Loucy (cell line): ENCODE measurements at regions not wholly inside any gene's neighbourhood (a gene's known extent, or its start where the extent isn't known, plus 50 kb on each side); places are given as distances from the start of the nearest gene placed in this dataset.

ENCODE experiments used
- H2AFZ ChIP-seq: fragments of 200-600 bp; sonication (generic); 2 replicates; pipeline ENCODE4 v1.6.0; 2016; ENCODE audit warnings: antibody characterized with exemption, mild to moderate bottlenecking, low read length, moderate library complexity
- H3F3A ChIP-seq: fragments of 200-600 bp; 2 replicates; pipeline ENCODE4 v1.6.0; 2016; ENCODE audit warnings: antibody characterized with exemption, low read depth, mild to moderate bottlenecking
- H3K27me3 ChIP-seq: fragments of 200-600 bp; sonication (generic); 2 replicates; pipeline ENCODE4 v1.6.1; 2014; ENCODE audit warnings: low read length, mild to moderate bottlenecking; ENCODE audit not compliant: insufficient read depth, poor library complexity, severe bottlenecking
- H3K36me3 ChIP-seq: fragments of 200-600 bp; sonication (generic); 2 replicates; pipeline ENCODE4 v1.6.1; 2016; ENCODE audit warnings: low read length; ENCODE audit not compliant: insufficient read depth
- H3K4me1 ChIP-seq: fragments of 200-600 bp; sonication (generic); 2 replicates; pipeline ENCODE4 v1.5.1; 2014; ENCODE audit warnings: low read length, mild to moderate bottlenecking; ENCODE audit not compliant: insufficient read depth, poor library complexity, severe bottlenecking
- H3K4me2 ChIP-seq: fragments of 200-600 bp; sonication (generic); 2 replicates; pipeline ENCODE4 v1.6.0; 2014; ENCODE audit warnings: antibody characterized with exemption, low read length, low read depth, mild to moderate bottlenecking; ENCODE audit not compliant: poor library complexity, severe bottlenecking
- H3K4me3 ChIP-seq: fragments of 200-600 bp; sonication (generic); 2 replicates; pipeline ENCODE4 v1.5.1; 2014; ENCODE audit warnings: low read length, mild to moderate bottlenecking, mixed read lengths; ENCODE audit not compliant: poor library complexity, severe bottlenecking
- H3K79me2 ChIP-seq: fragments of 200-600 bp; sonication (generic); 2 replicates; pipeline ENCODE4 v1.6.1; 2014; ENCODE audit warnings: low read length; ENCODE audit not compliant: insufficient read depth
- H3K9ac ChIP-seq: fragments of 200-600 bp; sonication (generic); 2 replicates; pipeline ENCODE4 v1.6.0; 2014; ENCODE audit warnings: mild to moderate bottlenecking, low read depth, low read length, moderate library complexity; ENCODE audit not compliant: poor library complexity, severe bottlenecking
- H3K9me2 ChIP-seq: fragments of 200-600 bp; sonication (generic); replicated peaks from 2 replicates; pipeline ENCODE4 v1.6.1; 2016; ENCODE audit warnings: low read depth, low read length, mixed read lengths
- H3K9me3 ChIP-seq: fragments of 200-600 bp; sonication (generic); 2 replicates; pipeline ENCODE4 v1.6.1; 2014; ENCODE audit warnings: mild to moderate bottlenecking, antibody characterized with exemption, low read length, low read depth; ENCODE audit not compliant: insufficient read depth
- H4K20me1 ChIP-seq: fragments of 200-600 bp; sonication (generic); 2 replicates; pipeline ENCODE4 v1.6.0; 2014; ENCODE audit warnings: antibody characterized with exemption, low read length, mild to moderate bottlenecking; ENCODE audit not compliant: insufficient read depth, poor library complexity, severe bottlenecking
- EZH2phosphoT487 ChIP-seq: fragments of 200-600 bp; IDR thresholded peaks from 2 replicates; pipeline ENCODE4 v1.6.1; 2018; ENCODE audit warnings: antibody characterized with exemption, mild to moderate bottlenecking, moderate library complexity, borderline replicate concordance
- TF ChIP-seq, protein P1 (sequence below): fragments of 200-600 bp; sonication (generic); conservative IDR thresholded peaks from 2 replicates; pipeline ENCODE4 v1.5.1; 2014; ENCODE audit warnings: mild to moderate bottlenecking, antibody characterized with exemption, low read length

DNA sequence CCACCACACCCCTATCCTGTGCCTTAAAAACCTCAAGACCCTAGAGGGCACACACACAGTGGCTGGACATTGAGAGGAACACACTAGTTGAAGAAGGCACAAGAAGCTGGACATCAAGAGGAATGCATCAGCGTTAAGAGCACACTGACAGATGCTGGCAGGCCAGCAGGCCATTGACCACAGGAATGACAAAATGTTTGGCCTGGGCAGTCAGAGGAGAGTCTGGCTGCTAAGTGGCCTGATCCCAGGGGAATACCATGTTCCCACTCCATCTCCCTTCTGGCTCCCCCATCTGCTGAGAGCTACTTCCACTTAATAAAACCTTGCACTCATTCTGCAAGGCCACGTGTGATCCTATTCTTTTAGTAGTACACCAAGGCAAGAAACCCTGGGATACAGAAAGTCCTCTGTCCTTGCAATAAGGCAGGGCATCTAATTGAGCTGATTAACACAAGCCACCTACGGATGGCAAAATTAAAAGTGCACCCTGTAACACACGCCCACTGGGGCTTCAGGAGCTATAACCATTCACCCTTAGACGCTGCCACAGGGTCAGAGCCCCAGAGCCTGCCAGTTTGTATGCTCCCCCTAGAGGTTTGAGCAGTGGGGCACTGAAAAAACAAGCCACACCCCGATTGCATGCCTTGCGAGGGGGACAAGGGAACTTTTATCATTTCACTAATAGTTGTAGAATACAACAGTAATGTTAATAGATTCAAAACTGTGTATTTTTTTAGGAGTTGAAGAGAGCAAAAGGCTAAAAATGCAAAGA lies 1216.1 kb upstream of the NCAM2 start:
- Histone ChIP-seq H3K4me2 (no peak overlapping the region), H3K36me3 (no peaks in the 10 kb centered on the region), H3F3A (no peaks in the 10 kb centered on the region), H3K79me2 (no peaks in the 10 kb centered on the region), H2AFZ (no peak overlapping the region), H3K4me3 (no peak overlapping the region), H3K9me2 (no peaks in the 10 kb centered on the region), H3K4me1 (no peaks in the 10 kb centered on the region), H3K9ac (no peak overlapping the region), H3K9me3 (no peaks in the 10 kb centered on the region; the same call in 1 of the 2 replicates), H3K27me3 (no peaks in the 10 kb centered on the region), H4K20me1 (no peaks in the 10 kb centered on the region)
- TF ChIP-seq EZH2phosphoT487 = no peak
- TF ChIP-seq, protein P1, sequence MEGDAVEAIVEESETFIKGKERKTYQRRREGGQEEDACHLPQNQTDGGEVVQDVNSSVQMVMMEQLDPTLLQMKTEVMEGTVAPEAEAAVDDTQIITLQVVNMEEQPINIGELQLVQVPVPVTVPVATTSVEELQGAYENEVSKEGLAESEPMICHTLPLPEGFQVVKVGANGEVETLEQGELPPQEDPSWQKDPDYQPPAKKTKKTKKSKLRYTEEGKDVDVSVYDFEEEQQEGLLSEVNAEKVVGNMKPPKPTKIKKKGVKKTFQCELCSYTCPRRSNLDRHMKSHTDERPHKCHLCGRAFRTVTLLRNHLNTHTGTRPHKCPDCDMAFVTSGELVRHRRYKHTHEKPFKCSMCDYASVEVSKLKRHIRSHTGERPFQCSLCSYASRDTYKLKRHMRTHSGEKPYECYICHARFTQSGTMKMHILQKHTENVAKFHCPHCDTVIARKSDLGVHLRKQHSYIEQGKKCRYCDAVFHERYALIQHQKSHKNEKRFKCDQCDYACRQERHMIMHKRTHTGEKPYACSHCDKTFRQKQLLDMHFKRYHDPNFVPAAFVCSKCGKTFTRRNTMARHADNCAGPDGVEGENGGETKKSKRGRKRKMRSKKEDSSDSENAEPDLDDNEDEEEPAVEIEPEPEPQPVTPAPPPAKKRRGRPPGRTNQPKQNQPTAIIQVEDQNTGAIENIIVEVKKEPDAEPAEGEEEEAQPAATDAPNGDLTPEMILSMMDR = no peak; the same call in 1 of the 2 replicates

DNA sequence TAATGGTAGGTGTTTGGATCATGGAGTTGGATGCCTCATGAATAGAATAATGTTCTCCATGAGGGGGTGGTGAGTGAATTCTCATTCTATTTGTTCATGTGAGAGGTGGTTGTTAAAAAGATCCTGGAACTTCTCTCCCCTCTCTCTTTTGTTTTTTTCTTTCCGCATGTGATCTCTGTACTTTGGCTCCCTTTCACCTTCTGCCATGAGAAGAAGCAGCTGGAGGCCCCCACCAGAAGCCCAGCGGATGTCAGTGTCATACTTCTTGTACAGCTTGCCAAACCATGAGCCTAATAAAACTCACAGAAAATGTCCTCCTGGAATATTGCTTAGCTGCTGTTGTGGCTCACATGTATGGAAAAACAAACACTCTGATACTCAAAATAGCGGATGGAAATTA lies 1212.3 kb upstream of the NCAM2 start:
- no peaks in the 10 kb centered on the region for H4K20me1 ChIP-seq

DNA sequence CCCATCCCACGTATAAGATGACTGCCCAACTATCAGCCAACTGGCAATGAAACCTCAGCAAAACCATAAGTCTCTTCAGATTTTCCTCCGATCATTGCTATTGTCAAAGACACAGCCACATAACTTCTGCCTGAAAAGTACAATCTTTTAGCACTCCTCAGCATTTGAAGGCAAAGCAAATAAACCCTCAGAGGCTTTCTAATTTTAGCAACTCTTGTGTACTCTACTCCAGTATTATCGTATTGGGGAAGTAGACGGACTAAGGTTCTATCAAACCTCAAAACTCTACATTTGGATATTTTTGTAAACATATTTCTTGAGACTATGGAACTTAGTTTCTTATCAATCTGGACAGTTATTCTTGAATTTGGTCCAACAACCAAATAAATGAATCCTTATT lies 1206.2 kb upstream of the NCAM2 start:
- TF ChIP-seq, protein P1 = no peak
- no peak for TF ChIP-seq EZH2phosphoT487
- Histone ChIP-seq H3K27me3 (no peaks in the 10 kb centered on the region), H3K9ac (no peak overlapping the region), H3K9me3 (no peaks in the 10 kb centered on the region), H3K79me2 (no peaks in the 10 kb centered on the region), H2AFZ (no peak overlapping the region), H3K36me3 (no peaks in the 10 kb centered on the region), H4K20me1 (no peaks in the 10 kb centered on the region), H3F3A (no peaks in the 10 kb centered on the region), H3K9me2 (no peaks in the 10 kb centered on the region), H3K4me3 (no peak overlapping the region), H3K4me2 (no peak overlapping the region), H3K4me1 (no peaks in the 10 kb centered on the region)

More for the DNA sequence above, 1212.3 kb upstream of the NCAM2 start:
- no peak overlapping the region for H2AFZ ChIP-seq
- no peaks in the 10 kb centered on the region for H3K4me1 ChIP-seq
- no peak overlapping the region for H3K4me2 ChIP-seq
- H3K9me3 ChIP-seq = no peaks in the 10 kb centered on the region; the same call in 1 of the 2 replicates
- no peak overlapping the region for H3K9ac ChIP-seq
- no peaks in the 10 kb centered on the region for H3K27me3 ChIP-seq
- TF ChIP-seq EZH2phosphoT487 = no peak
- TF ChIP-seq, protein P1 = no peak
- H3K4me3 ChIP-seq = no peak overlapping the region
- H3K9me2 ChIP-seq = no peaks in the 10 kb centered on the region
- H3K79me2 ChIP-seq = no peaks in the 10 kb centered on the region
- no peaks in the 10 kb centered on the region for H3K36me3 ChIP-seq
- no peaks in the 10 kb centered on the region for H3F3A ChIP-seq
